ENCODE measurements at regions not wholly inside any gene's neighbourhood (a gene's known extent, or its start where the extent isn't known, plus 50 kb on each side); places are given as distances from the start of the nearest gene placed in this dataset.

DNA sequence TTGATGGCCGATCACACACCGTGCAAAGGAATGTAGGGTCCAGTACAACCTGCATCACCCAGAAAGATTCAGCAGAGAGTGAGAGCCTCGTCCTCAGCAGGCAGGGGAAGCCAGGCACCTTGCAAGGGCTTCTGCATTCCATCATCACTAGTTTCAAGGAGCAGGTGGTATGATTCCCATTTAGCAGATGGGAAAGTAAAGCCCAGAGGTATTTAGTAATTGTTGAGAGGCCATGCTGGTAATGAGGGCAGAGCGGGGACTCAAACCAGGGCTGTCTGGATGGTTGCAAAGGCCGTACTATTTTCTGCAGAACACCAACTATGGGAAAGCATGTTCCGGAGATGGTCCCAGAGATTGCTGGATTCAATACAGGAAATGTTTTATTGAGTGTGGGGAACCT lies 65.8 kb upstream of the MRTFB start:
- Histone ChIP-seq H3K27ac (no peak overlapping the region), H3K27me3 (no peaks in the 10 kb centered on the region), H3K9me3 (no peaks in the 10 kb centered on the region), H3K4me3 (no peak overlapping the region), H3K36me3 (replicated peaks in 1 of 2; ENCODE audit: insufficient read depth in 1 of 2, low read depth in 2 of 2) (no peaks in the 10 kb centered on the region), H3K4me1 (peaks cover 8% of the 10 kb centered on the region)
- intact Hi-C loops (cut with DNase I): loop anchor here (10.0 kb wide), 1 partner anchor 81 kb away; the partner anchor contains the start of gene ERCC4
- TF ChIP-seq, protein P1, sequence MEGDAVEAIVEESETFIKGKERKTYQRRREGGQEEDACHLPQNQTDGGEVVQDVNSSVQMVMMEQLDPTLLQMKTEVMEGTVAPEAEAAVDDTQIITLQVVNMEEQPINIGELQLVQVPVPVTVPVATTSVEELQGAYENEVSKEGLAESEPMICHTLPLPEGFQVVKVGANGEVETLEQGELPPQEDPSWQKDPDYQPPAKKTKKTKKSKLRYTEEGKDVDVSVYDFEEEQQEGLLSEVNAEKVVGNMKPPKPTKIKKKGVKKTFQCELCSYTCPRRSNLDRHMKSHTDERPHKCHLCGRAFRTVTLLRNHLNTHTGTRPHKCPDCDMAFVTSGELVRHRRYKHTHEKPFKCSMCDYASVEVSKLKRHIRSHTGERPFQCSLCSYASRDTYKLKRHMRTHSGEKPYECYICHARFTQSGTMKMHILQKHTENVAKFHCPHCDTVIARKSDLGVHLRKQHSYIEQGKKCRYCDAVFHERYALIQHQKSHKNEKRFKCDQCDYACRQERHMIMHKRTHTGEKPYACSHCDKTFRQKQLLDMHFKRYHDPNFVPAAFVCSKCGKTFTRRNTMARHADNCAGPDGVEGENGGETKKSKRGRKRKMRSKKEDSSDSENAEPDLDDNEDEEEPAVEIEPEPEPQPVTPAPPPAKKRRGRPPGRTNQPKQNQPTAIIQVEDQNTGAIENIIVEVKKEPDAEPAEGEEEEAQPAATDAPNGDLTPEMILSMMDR (IDR thresholded peaks at IDR 0.05): no peak
- TF ChIP-seq POLR2A (IDR thresholded peaks at IDR 0.05): no peak
- ATAC-seq (no peak), DNase-seq (no peak)
- 85 to 90% methylated on average over 6 of the region's 6 CpGs for WGBS, 2 donors

- 60% methylated on average over 4 of the region's 4 CpGs for WGBS, 2 donors
- intact Hi-C loops (cut with DNase I): loop anchor here (10.0 kb wide), 1 partner anchor 83 kb away; the partner anchor contains the start of gene ERCC4
- Histone ChIP-seq H3K9me3 (no peaks in the 10 kb centered on the region), H3K36me3 (replicated peaks in 1 of 2; ENCODE audit: insufficient read depth in 1 of 2, low read depth in 2 of 2) (no peaks in the 10 kb centered on the region), H3K4me1 (peaks cover 22% of the 10 kb centered on the region), H3K4me3 (no peak overlapping the region), H3K27me3 (no peaks in the 10 kb centered on the region), H3K27ac (no peak overlapping the region)
- no peak for DNase-seq
- ATAC-seq: no peak
- TF ChIP-seq, protein P1 (IDR thresholded peaks at IDR 0.05): no peak
- no peak for TF ChIP-seq POLR2A (IDR thresholded peaks at IDR 0.05)
These were observed 63.7 kb upstream of the MRTFB start for GRCh38 chr16:14007450-14007849.

- Histone ChIP-seq H3K4me3 (no peak overlapping the region), H3K9me3 (no peaks in the 10 kb centered on the region), H3K27ac (no peak overlapping the region), H3K27me3 (no peaks in the 10 kb centered on the region), H3K4me1 (peaks cover 50% of the 10 kb centered on the region), H3K36me3 (replicated peaks in 1 of 2; ENCODE audit: insufficient read depth in 1 of 2, low read depth in 2 of 2) (no peaks in the 10 kb centered on the region)
- intact Hi-C loops (cut with DNase I): no loop called here
- 80 to 90% methylated on average over 2 of the region's 2 CpGs for WGBS, 2 donors
- ATAC-seq (no peak), DNase-seq (no peak)
- no peak for TF ChIP-seq POLR2A (IDR thresholded peaks at IDR 0.05)
- TF ChIP-seq, protein P1 (IDR thresholded peaks at IDR 0.05): no peak
These were observed 60.1 kb upstream of the MRTFB start for GRCh38 chr16:14011001-14011400.

DNA sequence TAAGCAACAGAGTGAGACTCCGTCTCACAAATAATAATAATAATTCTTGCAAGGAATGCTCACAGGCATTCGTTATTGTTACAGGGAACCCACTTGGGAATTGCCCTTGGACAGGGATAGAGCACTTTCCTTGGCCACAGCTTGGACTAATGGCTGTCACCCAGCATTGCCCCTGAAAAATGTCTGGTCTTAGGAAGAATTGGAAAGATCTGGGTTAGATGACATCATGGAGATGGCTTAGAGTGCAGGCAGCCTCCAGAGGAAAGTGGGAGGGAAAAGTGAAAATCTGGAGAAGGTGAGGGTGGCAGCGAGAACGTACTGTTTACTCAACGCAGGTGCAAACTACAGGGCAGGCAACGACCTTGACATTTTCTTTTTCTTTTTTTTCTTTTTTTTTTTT lies 59.3 kb upstream of the MRTFB start:
- Histone ChIP-seq H3K4me1 (peaks cover 55% of the 10 kb centered on the region), H3K27me3 (no peaks in the 10 kb centered on the region), H3K4me3 (no peak overlapping the region), H3K27ac (peak overlapping the region in 3 of 4 donors; percentile 74 to 81 (median 81)), H3K9me3 (no peaks in the 10 kb centered on the region), H3K36me3 (replicated peaks in 1 of 2; ENCODE audit: insufficient read depth in 1 of 2, low read depth in 2 of 2) (no peaks in the 10 kb centered on the region)
- TF ChIP-seq, protein P1 (IDR thresholded peaks at IDR 0.05): no peak
- TF ChIP-seq POLR2A (IDR thresholded peaks at IDR 0.05): no peak
- intact Hi-C loops (cut with DNase I): no loop called here
- peak; percentile 31 to 76 (median 58) for DNase-seq
- 23% methylated on average over 6 of the region's 6 CpGs for WGBS, 2 donors
- ATAC-seq: peak; percentile 65

DNA sequence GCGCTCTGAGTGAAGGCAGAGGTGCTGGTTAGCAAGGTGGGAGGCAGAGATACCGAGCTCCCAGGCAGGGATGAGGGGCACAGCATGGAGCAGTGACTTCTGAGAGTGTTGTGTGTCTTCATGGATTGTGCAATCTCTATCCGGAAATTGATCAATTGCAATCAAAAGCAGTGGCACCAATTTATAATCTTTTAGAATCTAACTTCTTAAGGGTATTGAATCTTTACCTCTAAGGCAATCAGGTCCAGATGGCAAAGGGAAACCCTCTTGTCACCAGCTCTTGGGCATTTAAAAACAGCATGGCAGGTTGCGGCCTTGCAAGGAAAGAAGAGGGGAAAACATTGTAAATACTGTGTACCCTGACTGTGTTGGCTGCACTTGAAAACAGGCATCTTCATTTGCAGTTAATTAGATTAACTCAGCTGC lies 58.0 kb upstream of the MRTFB start:
- no peak overlapping the region for H3K4me3 ChIP-seq
- H3K9me3 ChIP-seq: no peaks in the 10 kb centered on the region
- ATAC-seq: no peak
- DNase-seq: no peak
- TF ChIP-seq POLR2A (IDR thresholded peaks at IDR 0.05): no peak
- TF ChIP-seq, protein P1 (IDR thresholded peaks at IDR 0.05): no peak
- 44 to 51% methylated on average over 4 of the region's 4 CpGs for WGBS, 2 donors
- intact Hi-C loops (cut with DNase I): no loop called here
- peaks cover 55% of the 10 kb centered on the region for H3K4me1 ChIP-seq
- H3K27ac ChIP-seq: peak overlapping the region; percentile 74 to 81 (median 78)
- H3K36me3 ChIP-seq (replicated peaks in 1 of 2; ENCODE audit: insufficient read depth in 1 of 2, low read depth in 2 of 2): no peaks in the 10 kb centered on the region
- H3K27me3 ChIP-seq: no peaks in the 10 kb centered on the region
